Dedifferentiated amniotic fluid mesenchymal stem cell (primary cell): ENCODE measurements at regions not wholly inside any gene's neighbourhood (a gene's known extent, or its start where the extent isn't known, plus 50 kb on each side); places are given as distances from the start of the nearest gene placed in this dataset.

Source experiments
- DNase-seq: peaks from one replicate; pipeline ENCODE4 v3.0.0-alpha.2; 2016; ENCODE audit errors: extremely low spot score

GRCh38 chr10:78798976-78799730, 269.6 kb upstream of the ZMIZ1 start:
- no peak for DNase-seq

- DNase-seq = no peak
These were observed 268.8 kb upstream of the ZMIZ1 start for GRCh38 chr10:78800006-78800405.

- no peak for DNase-seq
These were observed 268.0 kb upstream of the ZMIZ1 start for GRCh38 chr10:78800535-78801320.

- no peak for DNase-seq
These were observed 266.3 kb upstream of the ZMIZ1 start for GRCh38 chr10:78802431-78802830.

GRCh38 chr10:78802866-78803265, 265.9 kb upstream of the ZMIZ1 start:
- DNase-seq = peak; percentile 83

GRCh38 chr10:78803710-78804109, 265.1 kb upstream of the ZMIZ1 start:
- no peak for DNase-seq

GRCh38 chr10:78804411-78805032, 264.2 kb upstream of the ZMIZ1 start:
- no peak for DNase-seq

GRCh38 chr10:78805176-78805575, 263.6 kb upstream of the ZMIZ1 start:
- DNase-seq = peak; percentile 98

- DNase-seq = no peak
These were observed 262.0 kb upstream of the ZMIZ1 start for GRCh38 chr10:78806681-78807221.

GRCh38 chr10:78807504-78808203, 261.1 kb upstream of the ZMIZ1 start:
- DNase-seq = no peak

GRCh38 chr10:78808286-78808685, 260.5 kb upstream of the ZMIZ1 start:
- DNase-seq = no peak

GRCh38 chr10:78808736-78809367, 259.9 kb upstream of the ZMIZ1 start:
- no peak for DNase-seq

GRCh38 chr10:78811174-78811573, 257.6 kb upstream of the ZMIZ1 start:
- DNase-seq = no peak

GRCh38 chr10:78812571-78813318, 256.0 kb upstream of the ZMIZ1 start:
- no peak for DNase-seq

- DNase-seq = no peak
These were observed 255.2 kb upstream of the ZMIZ1 start for GRCh38 chr10:78813526-78813925.

- DNase-seq = no peak
These were observed 254.8 kb upstream of the ZMIZ1 start for GRCh38 chr10:78813998-78814399.

GRCh38 chr10:78814407-78814806, 254.4 kb upstream of the ZMIZ1 start:
- DNase-seq = no peak

GRCh38 chr10:78815702-78816334, 252.9 kb upstream of the ZMIZ1 start:
- no peak for DNase-seq

- DNase-seq = no peak
These were observed 251.4 kb upstream of the ZMIZ1 start for GRCh38 chr10:78817361-78817760.

- no peak for DNase-seq
These were observed 251.0 kb upstream of the ZMIZ1 start for GRCh38 chr10:78817804-78818203.
